SJCRH30 (cell line): ENCODE measurements at regions not wholly inside any gene's neighbourhood (a gene's known extent, or its start where the extent isn't known, plus 50 kb on each side); places are given as distances from the start of the nearest gene placed in this dataset.
"Not testable (repeated sequence)": the region's sequence is repeated elsewhere in the genome, so short reads cannot be mapped to it uniquely, and the experiment has no call there.

Experiments
- DNase-seq, 2 experiments: peaks; one replicate each; pipeline ENCODE4 v3.0.0-alpha.2; 2015 to 2020
- H3K27ac ChIP-seq: fragments of 250-450 bp; sonication (Bioruptor Pico); 2 replicates; pipeline ENCODE4 v1.5.1; 2020; ENCODE audit warnings: mild to moderate bottlenecking, moderate library complexity
- H3K27me3 ChIP-seq: fragments of 250-450 bp; sonication (Bioruptor Pico); 2 replicates; pipeline ENCODE4 v1.5.1; 2020; ENCODE audit warnings: mild to moderate bottlenecking, moderate library complexity
- H3K36me3 ChIP-seq: fragments of 250-450 bp; sonication (Bioruptor Pico); 2 replicates; pipeline ENCODE4 v1.5.1; 2020; ENCODE audit warnings: mild to moderate bottlenecking, moderate library complexity
- H3K4me1 ChIP-seq: fragments of 250-450 bp; sonication (Bioruptor Pico); 2 replicates; pipeline ENCODE4 v1.5.1; 2020; ENCODE audit warnings: mild to moderate bottlenecking, moderate library complexity
- H3K4me3 ChIP-seq: fragments of 250-450 bp; sonication (Bioruptor Pico); 2 replicates; pipeline ENCODE4 v1.5.1; 2020; ENCODE audit warnings: mild to moderate bottlenecking, moderate library complexity
- H3K9me3 ChIP-seq: fragments of 250-450 bp; sonication (Bioruptor Pico); replicated peaks from 2 replicates; pipeline ENCODE4 v1.5.1; 2020; ENCODE audit warnings: mild to moderate bottlenecking, moderate library complexity

- Histone ChIP-seq H3K27me3 (no peaks in the 10 kb centered on the region), H3K9me3 (no peaks in the 10 kb centered on the region), H3K36me3 (no peaks in the 10 kb centered on the region), H3K4me3 (no peak overlapping the region), H3K4me1 (peaks cover 11% of the 10 kb centered on the region), H3K27ac (no peak overlapping the region)
- no peak for DNase-seq
Observed at GRCh38 chr7:61576-62360, 130.6 kb upstream of the FAM20C start.

GRCh38 chr7:62361-63116, 129.8 kb upstream of the FAM20C start:
- Histone ChIP-seq H3K4me3 (no peak overlapping the region), H3K9me3 (no peaks in the 10 kb centered on the region), H3K36me3 (no peaks in the 10 kb centered on the region), H3K27me3 (no peaks in the 10 kb centered on the region), H3K27ac (no peak overlapping the region), H3K4me1 (peaks cover 11% of the 10 kb centered on the region)
- DNase-seq = no peak

GRCh38 chr7:63117-63480, 129.3 kb upstream of the FAM20C start:
- Histone ChIP-seq H3K27me3 (no peaks in the 10 kb centered on the region), H3K27ac (no peak overlapping the region), H3K4me1 (peaks cover 11% of the 10 kb centered on the region), H3K9me3 (no peaks in the 10 kb centered on the region), H3K4me3 (no peak overlapping the region), H3K36me3 (no peaks in the 10 kb centered on the region)
- no peak for DNase-seq

- Histone ChIP-seq H3K27me3 (no peaks in the 10 kb centered on the region), H3K9me3 (no peaks in the 10 kb centered on the region), H3K4me1 (peaks cover 11% of the 10 kb centered on the region), H3K36me3 (no peaks in the 10 kb centered on the region), H3K27ac (no peak overlapping the region), H3K4me3 (no peak overlapping the region)
- no peak for DNase-seq
Observed at GRCh38 chr7:63521-64021, 128.8 kb upstream of the FAM20C start.

GRCh38 chr7:64098-64915, 128.1 kb upstream of the FAM20C start:
- DNase-seq = peak; percentile 53 to 75
- Histone ChIP-seq H3K4me1 (peaks cover 11% of the 10 kb centered on the region), H3K9me3 (no peaks in the 10 kb centered on the region), H3K4me3 (no peak overlapping the region), H3K27ac (no peak overlapping the region), H3K36me3 (no peaks in the 10 kb centered on the region), H3K27me3 (no peaks in the 10 kb centered on the region)

- H3K4me1 ChIP-seq = peaks cover 11% of the 10 kb centered on the region
- no peak overlapping the region for H3K27ac ChIP-seq
- H3K27me3 ChIP-seq = no peaks in the 10 kb centered on the region
- no peak for DNase-seq
- H3K4me3 ChIP-seq = no peak overlapping the region
- H3K9me3 ChIP-seq = no peaks in the 10 kb centered on the region
- H3K36me3 ChIP-seq = no peaks in the 10 kb centered on the region
Observed at GRCh38 chr7:64916-65341, 127.4 kb upstream of the FAM20C start.

- no peak overlapping the region for H3K27ac ChIP-seq
- H3K4me1 ChIP-seq = peaks cover 11% of the 10 kb centered on the region
- no peak overlapping the region for H3K4me3 ChIP-seq
- no peaks in the 10 kb centered on the region for H3K36me3 ChIP-seq
- DNase-seq = peak; percentile 55 to 70
- H3K9me3 ChIP-seq = no peaks in the 10 kb centered on the region
- no peaks in the 10 kb centered on the region for H3K27me3 ChIP-seq
Observed at GRCh38 chr7:65554-65953, 126.8 kb upstream of the FAM20C start.

- Histone ChIP-seq H3K9me3 (no peaks in the 10 kb centered on the region), H3K36me3 (no peaks in the 10 kb centered on the region), H3K27ac (no peak overlapping the region), H3K4me3 (no peak overlapping the region), H3K27me3 (no peaks in the 10 kb centered on the region), H3K4me1 (peaks cover 11% of the 10 kb centered on the region)
- no peak for DNase-seq
Observed at GRCh38 chr7:66296-66695, 126.1 kb upstream of the FAM20C start.

- Histone ChIP-seq H3K27me3 (no peaks in the 10 kb centered on the region), H3K36me3 (no peaks in the 10 kb centered on the region), H3K4me1 (peaks cover 11% of the 10 kb centered on the region), H3K9me3 (no peaks in the 10 kb centered on the region), H3K4me3 (no peak overlapping the region), H3K27ac (no peak overlapping the region)
- DNase-seq = no peak
Observed at GRCh38 chr7:66741-67140, 125.6 kb upstream of the FAM20C start.

- Histone ChIP-seq H3K9me3 (no peaks in the 10 kb centered on the region), H3K4me3 (no peak overlapping the region), H3K27ac (no peak overlapping the region), H3K4me1 (peaks cover 11% of the 10 kb centered on the region), H3K36me3 (no peaks in the 10 kb centered on the region), H3K27me3 (no peaks in the 10 kb centered on the region)
- DNase-seq = no peak
Observed at GRCh38 chr7:67661-68395, 124.5 kb upstream of the FAM20C start.

GRCh38 chr7:68629-69028, 123.7 kb upstream of the FAM20C start:
- H3K4me3 ChIP-seq = no peak overlapping the region
- no peaks in the 10 kb centered on the region for H3K9me3 ChIP-seq
- peaks cover 11% of the 10 kb centered on the region for H3K4me1 ChIP-seq
- H3K27ac ChIP-seq = no peak overlapping the region
- H3K27me3 ChIP-seq = no peaks in the 10 kb centered on the region
- no peaks in the 10 kb centered on the region for H3K36me3 ChIP-seq
- DNase-seq = no peak

- not testable (repeated sequence) for H3K27ac ChIP-seq, H3K36me3 ChIP-seq, H3K27me3 ChIP-seq, H3K9me3 ChIP-seq, DNase-seq, H3K4me3 ChIP-seq
- H3K4me1 ChIP-seq = peaks cover 11% of the 10 kb centered on the region
Observed at GRCh38 chr7:69052-69451, 123.3 kb upstream of the FAM20C start.

GRCh38 chr7:69499-70123, 122.8 kb upstream of the FAM20C start:
- DNase-seq, H3K27ac ChIP-seq, H3K9me3 ChIP-seq, H3K4me3 ChIP-seq, H3K27me3 ChIP-seq, H3K36me3 ChIP-seq: not testable (repeated sequence)
- H3K4me1 ChIP-seq = peaks cover 11% of the 10 kb centered on the region

GRCh38 chr7:70207-70606, 122.2 kb upstream of the FAM20C start:
- H3K4me1 ChIP-seq, H3K4me3 ChIP-seq, H3K27ac ChIP-seq, DNase-seq, H3K9me3 ChIP-seq, H3K36me3 ChIP-seq, H3K27me3 ChIP-seq: not testable (repeated sequence)
